Fibroblast of upper back skin (primary cell): ENCODE measurements at regions not wholly inside any gene's neighbourhood (a gene's known extent, or its start where the extent isn't known, plus 50 kb on each side); places are given as distances from the start of the nearest gene placed in this dataset.

Source experiments
- DNase-seq: peaks from one replicate; pipeline ENCODE4 v3.0.0-alpha.2; 2013

DNA sequence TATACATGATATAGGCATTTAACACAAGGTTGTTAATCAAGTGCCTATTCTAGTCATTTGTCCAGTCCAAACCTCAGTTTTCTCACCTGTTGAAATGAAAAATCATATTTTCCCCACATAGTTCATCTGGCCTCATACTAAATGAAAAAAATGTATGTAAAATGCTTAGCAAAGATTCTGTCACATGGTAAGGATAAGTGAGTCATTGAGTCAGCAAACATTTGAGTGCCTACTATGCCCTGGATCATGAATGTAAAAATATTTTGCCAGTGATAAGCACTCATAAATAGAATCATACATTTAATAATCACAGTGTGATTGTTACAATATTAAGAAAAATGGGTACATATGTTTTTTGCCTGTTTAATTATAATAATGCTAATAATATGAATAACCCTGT is 181.2 kb upstream of the PAPPA start:
- DNase-seq, result no peak

DNA sequence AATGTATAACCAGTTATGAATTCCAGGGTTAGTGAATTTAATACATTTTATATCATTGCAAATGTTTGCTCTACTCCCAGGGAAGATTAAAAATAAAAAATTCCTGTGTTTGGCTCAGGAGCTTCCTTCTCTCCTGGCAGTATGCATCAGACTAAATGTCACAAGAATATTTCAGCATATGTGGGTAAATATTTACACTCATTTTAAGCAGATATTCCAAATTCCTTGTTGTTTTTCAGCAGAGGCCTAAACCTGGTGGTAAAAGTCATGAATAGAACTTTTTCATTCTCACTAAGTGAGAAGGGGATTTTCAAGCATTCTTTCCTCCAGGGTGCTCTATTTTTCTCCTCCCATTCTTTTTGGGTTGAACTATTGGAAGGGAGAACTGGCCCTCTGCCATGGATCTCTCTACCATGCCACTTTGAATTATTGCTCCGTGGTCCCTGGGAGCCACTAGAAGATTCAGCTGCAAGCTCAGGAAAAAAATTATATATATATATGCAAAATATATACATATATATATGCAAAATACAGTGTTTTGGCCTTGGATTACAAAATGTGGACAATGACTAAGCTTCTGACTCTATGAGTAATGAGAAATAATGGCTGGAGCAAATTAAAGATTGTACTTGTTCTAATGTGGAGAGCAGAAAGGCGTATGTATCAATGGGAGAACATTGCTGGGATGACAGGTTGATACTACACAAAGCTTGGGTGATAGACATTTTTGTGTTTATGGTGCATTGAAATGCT is 180.6 kb upstream of the PAPPA start:
- DNase-seq, result peak; percentile 53

GRCh38 chr9:115976781-115977180 is 176.8 kb upstream of the PAPPA start:
- no peak for DNase-seq

- no peak for DNase-seq
Observed at GRCh38 chr9:115978091-115978490, 175.5 kb upstream of the PAPPA start.

- DNase-seq, result peak; percentile 46
Observed at GRCh38 chr9:115978659-115979096, 174.9 kb upstream of the PAPPA start.

DNA sequence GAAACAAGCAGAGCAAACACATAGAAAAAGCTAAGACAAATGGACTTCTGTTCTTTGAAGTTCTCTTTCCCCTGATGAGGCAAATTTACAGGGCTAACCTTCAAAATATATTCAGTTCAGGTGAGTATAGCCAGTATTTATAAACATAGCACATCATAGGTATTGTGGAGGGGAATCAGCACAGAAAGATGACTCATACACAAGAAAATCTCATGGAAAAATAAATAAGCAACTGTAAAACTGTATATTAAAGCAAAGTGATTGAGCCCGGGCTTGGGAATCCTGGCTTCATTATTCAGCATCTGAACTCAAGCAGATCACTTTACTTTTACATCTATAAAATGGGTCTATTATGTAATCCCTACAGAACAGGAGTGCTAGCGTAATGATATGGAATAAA is 173.5 kb upstream of the PAPPA start:
- DNase-seq, result no peak

GRCh38 chr9:115980502-115980901 is 173.1 kb upstream of the PAPPA start:
- DNase-seq, result no peak

- no peak for DNase-seq
Observed at GRCh38 chr9:115980976-115981375, 172.6 kb upstream of the PAPPA start.

DNA sequence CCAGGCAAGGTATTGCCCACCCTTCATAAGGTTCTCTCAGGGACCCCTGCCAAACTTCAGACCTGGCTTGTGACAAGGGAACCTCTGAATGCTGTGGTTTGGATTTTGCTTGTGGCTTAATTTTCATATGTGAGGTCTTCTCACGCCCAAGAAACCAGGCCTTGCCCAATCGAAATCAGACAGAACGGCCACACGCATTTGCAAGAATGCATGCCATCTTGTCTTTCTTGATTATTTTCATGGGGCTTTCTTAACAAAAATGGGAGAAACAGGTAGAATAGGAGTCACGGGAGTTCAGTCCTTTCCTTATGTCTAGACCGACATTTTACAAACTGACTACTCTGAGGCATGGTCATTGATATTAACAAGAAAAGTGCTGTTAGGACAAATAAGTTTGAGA is 170.2 kb upstream of the PAPPA start:
- DNase-seq, result no peak

- peak; percentile 28 for DNase-seq
Observed at GRCh38 chr9:115985657-115986056, 167.9 kb upstream of the PAPPA start.

- peak; percentile 32 for DNase-seq
Observed at GRCh38 chr9:115986508-115986907, 167.1 kb upstream of the PAPPA start.

- DNase-seq, result peak; percentile 36
Observed at GRCh38 chr9:115988701-115989100, 164.9 kb upstream of the PAPPA start.

- peak; percentile 36 for DNase-seq
Observed at GRCh38 chr9:115989831-115990230, 163.8 kb upstream of the PAPPA start.

DNA sequence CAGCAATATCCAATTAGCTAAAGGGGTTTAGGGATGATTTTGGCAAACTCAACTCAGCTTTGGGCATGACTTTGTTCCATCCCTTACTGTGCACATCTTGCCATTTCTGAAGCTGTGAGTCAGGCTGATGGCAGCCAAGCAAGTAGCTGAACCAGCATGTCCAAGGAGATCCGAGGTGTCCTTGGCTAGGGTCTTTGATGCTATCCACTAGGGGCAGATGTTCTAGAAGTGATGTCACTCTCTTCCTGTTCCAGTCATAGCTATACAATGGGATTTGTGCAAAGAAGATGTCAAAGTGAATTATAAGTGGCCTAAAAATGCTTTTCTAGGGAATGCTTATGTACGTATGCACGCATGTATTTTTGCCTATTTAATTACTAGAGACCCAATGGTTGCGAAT is 160.8 kb upstream of the PAPPA start:
- DNase-seq, result peak; percentile 82

DNA sequence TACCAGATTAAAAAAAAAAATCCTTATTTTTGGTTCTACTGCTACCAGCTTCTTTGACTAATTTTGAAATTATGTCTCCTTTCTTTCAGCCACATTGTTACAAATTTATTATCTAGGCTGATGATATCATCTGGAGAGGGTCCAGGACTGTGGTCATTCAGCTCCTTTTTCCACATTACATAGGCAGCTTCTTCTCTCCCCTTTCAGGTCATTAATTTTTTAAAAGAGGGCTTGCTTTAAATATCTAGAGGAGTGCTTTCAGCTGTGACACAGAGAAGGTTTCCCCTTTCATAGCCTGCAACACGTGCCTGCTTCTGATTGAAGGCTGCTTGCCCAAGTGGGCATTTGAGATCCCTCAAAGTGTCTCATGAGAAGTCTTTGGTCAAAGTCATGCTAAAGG is 155.7 kb upstream of the PAPPA start:
- peak; percentile 94 for DNase-seq

DNA sequence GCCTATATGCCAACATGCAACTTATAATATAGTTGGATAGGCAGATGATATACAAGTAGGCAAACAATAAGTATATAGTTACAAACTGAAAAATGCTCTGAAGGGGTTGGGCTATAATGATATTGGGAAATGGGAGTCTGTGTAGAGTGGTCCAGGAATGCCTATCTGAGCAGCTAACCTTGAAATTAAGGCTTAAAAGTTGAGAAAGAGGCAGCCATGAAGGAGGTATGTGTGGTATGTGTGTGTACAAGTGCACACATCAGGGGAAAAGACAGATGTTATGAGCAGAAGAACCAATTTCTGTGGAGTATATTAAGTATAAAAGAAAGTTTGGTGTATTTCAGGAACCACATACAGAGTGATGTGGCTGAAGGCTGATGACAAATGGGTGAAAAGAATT is 154.9 kb upstream of the PAPPA start:
- DNase-seq, result peak; percentile 77

DNA sequence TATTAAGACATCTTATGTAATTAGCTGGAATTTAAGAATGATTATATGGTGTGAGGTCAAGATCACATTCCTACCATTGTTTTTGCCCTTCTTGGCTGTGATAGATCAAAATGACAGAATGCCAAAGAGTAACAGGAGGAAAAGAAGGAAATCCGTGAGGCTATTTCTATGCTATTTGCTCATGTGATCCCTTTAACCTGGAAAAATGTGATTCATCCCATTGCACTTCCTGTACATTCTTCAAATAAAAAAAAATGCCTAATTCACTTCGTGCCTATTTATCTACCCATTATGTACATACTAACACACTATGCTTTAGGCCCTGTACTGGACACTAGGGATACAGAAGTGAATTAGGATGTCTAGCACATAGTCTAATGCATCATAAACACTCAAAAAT is 154.1 kb upstream of the PAPPA start:
- DNase-seq, result peak; percentile 75

DNA sequence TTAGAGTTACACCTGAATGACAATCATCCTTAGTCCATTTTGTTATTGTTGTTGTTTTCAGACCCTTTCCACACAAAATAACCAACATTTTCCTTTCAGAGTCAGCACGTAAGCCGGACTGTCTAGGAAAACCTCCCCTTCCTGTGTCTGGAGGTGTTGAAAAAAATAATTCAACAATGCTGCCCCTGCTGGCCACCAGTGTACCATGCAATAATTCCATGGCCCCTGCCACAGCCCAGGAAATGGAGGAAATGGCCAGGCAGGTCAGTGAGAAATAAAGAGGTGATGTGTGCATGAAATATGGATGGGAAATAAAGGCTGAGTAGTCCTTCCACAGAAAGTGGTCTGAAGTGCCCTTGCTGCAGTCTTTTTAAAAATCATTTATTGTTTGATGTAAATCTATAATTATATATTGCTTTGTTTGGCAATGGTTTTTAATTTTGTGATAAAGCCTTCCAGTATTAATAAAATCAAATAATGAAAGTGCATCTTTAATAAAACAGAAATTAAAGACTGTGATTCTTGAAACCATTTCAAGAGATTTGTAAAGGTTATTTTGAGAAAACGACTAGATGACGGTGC is 152.8 kb upstream of the PAPPA start:
- no peak for DNase-seq

- no peak for DNase-seq
Observed at GRCh38 chr9:116002181-116002580, 151.4 kb upstream of the PAPPA start.

- DNase-seq, result peak; percentile 48
Observed at GRCh38 chr9:116002624-116003023, 151.0 kb upstream of the PAPPA start.

DNA sequence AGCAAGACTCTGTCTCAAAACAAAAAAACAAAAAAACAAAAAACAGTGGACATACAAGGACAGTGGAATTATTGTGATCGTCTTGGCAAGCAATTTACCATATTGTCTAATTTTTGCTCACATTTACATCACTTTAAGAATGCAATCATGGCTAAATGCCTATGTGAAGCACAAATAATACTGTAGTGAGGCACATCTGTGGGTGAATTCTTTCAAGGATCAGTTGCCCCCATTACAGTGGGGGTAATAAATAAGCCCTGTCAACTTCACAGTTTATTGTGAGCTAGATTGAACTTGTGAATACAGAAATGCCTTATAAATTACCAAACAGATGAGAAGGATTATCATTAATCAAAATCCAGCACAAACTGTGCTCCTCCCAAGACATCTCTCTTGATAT is 150.2 kb upstream of the PAPPA start:
- peak; percentile 69 for DNase-seq

- DNase-seq, result no peak
Observed at GRCh38 chr9:116005205-116005604, 148.4 kb upstream of the PAPPA start.

GRCh38 chr9:116007824-116008223 is 145.8 kb upstream of the PAPPA start:
- DNase-seq, result no peak

GRCh38 chr9:116008278-116008677 is 145.3 kb upstream of the PAPPA start:
- no peak for DNase-seq

DNA sequence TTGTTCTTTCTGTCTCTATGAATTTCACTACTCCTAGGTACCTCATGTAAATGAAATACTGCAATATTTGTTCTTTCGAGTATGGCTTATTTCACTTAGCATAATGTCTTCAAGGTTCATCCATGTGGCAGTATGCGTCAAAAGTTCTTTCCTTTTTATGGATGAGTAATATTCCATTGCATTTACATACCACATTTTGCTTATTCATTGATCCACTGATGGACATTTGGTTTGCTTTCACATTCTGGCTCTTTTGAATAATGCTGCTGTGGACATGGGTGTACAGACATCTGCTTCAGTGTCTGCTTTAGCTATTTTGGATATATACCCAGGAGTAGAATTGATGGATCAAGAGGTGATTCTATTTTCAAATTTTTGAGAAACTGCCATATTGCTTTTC is 144.2 kb upstream of the PAPPA start:
- DNase-seq, result no peak
